ENCODE measurements at regions not wholly inside any gene's neighbourhood (a gene's known extent, or its start where the extent isn't known, plus 50 kb on each side); places are given as distances from the start of the nearest gene placed in this dataset.
"Not testable (repeated sequence)": the region's sequence is repeated elsewhere in the genome, so short reads cannot be mapped to it uniquely, and the experiment has no call there.

DNA sequence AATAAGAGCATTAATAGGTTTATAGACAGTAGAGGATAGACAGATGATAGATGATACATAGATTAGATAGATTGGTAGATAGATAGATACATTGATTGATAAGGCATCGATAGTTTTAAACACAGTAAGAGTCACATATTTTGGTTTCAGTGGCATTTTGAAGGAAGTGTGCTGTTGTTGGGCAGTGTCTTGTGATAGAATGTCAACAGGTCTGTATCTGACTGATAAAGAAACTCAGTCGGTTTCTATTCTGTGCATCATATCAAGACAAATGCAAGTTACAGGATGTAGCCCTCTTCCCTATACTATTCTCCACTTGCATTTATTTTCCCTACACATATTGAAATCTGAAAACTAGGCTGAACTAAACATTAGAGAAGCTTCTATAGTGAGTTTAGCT, 1229.0 kb upstream of the ZEB2 start:
- no peak for ATAC-seq
- TF ChIP-seq CSDC2 (CRISPR knock-in tag; IDR thresholded peaks at IDR 0.05) (no peak), SNAI2 (CRISPR knock-in tag; IDR thresholded peaks at IDR 0.05) (no peak), BACH2 (CRISPR knock-in tag; IDR thresholded peaks at IDR 0.05; ENCODE audit: borderline replicate concordance) (no peak), ZNF565 (CRISPR knock-in tag; conservative IDR thresholded peaks at IDR 0.05; ENCODE audit: low read depth) (no peak), ISL1 (CRISPR knock-in tag; IDR thresholded peaks at IDR 0.05) (no peak)

DNA sequence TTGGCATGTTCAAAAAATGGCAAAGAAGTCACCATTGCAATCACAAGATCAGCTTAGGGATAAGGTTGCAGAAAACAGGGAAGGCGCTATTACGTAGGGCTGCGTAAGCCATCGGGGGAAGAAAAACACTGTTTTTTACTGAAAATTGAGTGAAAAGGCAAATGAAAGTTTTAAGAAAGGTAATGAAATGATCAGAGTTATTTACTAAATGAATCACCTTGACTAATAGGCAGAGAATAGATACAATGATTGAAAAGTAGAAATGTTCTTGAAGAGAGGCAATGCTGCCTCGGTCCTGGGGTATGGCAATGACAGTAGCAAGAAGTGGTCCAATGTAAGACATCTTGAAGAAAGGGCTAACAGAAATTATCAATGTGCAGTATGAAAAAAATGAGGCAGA, 1227.8 kb upstream of the ZEB2 start:
- TF ChIP-seq ZNF70 (CRISPR knock-in tag; IDR thresholded peaks at IDR 0.05) = no peak
- TF ChIP-seq OSR1 (CRISPR knock-in tag; IDR thresholded peaks at IDR 0.05) = no peak
- TF ChIP-seq ESRRG (CRISPR knock-in tag; IDR thresholded peaks at IDR 0.05) = no peak
- no peak for TF ChIP-seq PPARA (CRISPR knock-in tag; IDR thresholded peaks at IDR 0.05; ENCODE audit: borderline replicate concordance)
- no peak for TF ChIP-seq RARB (CRISPR knock-in tag; IDR thresholded peaks at IDR 0.05)
- no peak for TF ChIP-seq ZC3H10 (CRISPR knock-in tag; IDR thresholded peaks at IDR 0.05)
- no peak for TF ChIP-seq CSRNP3 (CRISPR knock-in tag; IDR thresholded peaks at IDR 0.05)
- no peak for TF ChIP-seq ZNF565 (CRISPR knock-in tag; conservative IDR thresholded peaks at IDR 0.05; ENCODE audit: low read depth)
- TF ChIP-seq, protein P1, sequence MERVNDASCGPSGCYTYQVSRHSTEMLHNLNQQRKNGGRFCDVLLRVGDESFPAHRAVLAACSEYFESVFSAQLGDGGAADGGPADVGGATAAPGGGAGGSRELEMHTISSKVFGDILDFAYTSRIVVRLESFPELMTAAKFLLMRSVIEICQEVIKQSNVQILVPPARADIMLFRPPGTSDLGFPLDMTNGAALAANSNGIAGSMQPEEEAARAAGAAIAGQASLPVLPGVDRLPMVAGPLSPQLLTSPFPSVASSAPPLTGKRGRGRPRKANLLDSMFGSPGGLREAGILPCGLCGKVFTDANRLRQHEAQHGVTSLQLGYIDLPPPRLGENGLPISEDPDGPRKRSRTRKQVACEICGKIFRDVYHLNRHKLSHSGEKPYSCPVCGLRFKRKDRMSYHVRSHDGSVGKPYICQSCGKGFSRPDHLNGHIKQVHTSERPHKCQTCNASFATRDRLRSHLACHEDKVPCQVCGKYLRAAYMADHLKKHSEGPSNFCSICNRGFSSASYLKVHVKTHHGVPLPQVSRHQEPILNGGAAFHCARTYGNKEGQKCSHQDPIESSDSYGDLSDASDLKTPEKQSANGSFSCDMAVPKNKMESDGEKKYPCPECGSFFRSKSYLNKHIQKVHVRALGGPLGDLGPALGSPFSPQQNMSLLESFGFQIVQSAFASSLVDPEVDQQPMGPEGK (CRISPR knock-in tag; IDR thresholded peaks at IDR 0.05; ENCODE audit: borderline replicate concordance) = no peak
- no peak for TF ChIP-seq CSDC2 (CRISPR knock-in tag; IDR thresholded peaks at IDR 0.05)

DNA sequence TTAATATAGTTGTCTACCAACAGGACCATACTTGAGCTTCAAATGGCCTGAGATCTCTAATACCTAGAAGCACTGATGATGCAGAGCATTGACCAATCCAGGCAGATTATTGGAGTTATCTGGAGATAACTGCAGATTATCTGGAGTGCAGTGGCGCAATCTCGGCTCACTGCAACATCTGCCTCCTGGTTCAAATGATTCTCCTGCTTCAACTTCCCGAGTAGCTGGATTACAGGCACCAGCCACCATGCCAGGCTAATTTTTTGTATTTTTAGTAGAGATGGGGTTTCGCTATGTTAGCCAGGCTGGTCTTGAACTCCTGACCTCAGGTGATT, 1225.4 kb upstream of the ZEB2 start:
- not testable (repeated sequence) for ATAC-seq

More for the DNA sequence above, 1227.8 kb upstream of the ZEB2 start:
- no peak for ATAC-seq

DNA sequence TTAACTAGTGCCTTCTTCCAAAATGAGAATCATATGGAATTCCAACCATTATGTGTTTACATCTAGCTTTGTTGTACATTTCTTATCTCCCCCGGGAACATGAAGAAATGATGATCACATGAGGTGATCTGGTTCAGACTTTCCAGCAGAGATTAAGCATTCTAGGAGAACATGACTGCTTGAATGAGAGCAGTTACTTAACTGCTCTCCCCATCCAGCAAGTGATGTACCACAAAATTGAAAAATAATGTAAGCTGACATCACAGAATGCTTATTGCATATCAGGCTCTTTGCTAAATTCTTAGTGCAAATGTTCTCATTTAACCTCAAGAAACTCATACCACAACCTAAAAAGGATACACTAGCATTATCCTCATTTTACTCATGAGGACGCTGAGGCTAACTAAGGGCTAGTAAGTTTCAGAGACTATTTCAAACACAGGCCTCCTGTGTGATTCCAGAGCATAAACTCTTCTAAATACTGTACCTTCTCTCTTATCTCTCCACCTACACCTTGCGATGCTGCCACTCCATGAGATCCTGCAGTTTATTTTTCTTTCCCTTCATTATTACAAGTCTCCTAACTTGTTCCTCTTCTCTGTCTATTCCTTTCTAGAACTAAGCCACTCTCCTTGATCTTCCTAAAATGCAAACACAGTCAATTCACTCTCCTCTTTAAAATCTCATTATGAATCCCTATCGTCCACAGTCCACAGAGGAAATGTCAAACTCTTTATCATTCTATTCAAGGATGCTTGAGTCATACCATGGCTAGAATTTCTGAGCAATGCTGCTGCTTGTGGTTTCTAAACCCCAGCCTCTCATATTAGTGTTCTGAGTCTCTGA, 1224.8 kb upstream of the ZEB2 start:
- ATAC-seq = peak; percentile 99
- TF ChIP-seq, protein P2, sequence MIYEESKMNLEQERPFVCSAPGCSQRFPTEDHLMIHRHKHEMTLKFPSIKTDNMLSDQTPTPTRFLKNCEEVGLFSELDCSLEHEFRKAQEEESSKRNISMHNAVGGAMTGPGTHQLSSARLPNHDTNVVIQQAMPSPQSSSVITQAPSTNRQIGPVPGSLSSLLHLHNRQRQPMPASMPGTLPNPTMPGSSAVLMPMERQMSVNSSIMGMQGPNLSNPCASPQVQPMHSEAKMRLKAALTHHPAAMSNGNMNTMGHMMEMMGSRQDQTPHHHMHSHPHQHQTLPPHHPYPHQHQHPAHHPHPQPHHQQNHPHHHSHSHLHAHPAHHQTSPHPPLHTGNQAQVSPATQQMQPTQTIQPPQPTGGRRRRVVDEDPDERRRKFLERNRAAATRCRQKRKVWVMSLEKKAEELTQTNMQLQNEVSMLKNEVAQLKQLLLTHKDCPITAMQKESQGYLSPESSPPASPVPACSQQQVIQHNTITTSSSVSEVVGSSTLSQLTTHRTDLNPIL (CRISPR knock-in tag; IDR thresholded peaks at IDR 0.05; ENCODE audit: low read depth) = no peak

GRCh38 chr2:145743011-145743410, 1223.1 kb upstream of the ZEB2 start:
- ATAC-seq = no peak
- TF ChIP-seq BACH2 (CRISPR knock-in tag; IDR thresholded peaks at IDR 0.05; ENCODE audit: borderline replicate concordance) = no peak
- no peak for TF ChIP-seq CSRNP3 (CRISPR knock-in tag; IDR thresholded peaks at IDR 0.05)
- TF ChIP-seq CSDC2 (CRISPR knock-in tag; IDR thresholded peaks at IDR 0.05) = no peak
- TF ChIP-seq OSR1 (CRISPR knock-in tag; IDR thresholded peaks at IDR 0.05) = no peak
- TF ChIP-seq TSHZ2 (CRISPR knock-in tag; IDR thresholded peaks at IDR 0.05) = no peak
- TF ChIP-seq, protein P3, sequence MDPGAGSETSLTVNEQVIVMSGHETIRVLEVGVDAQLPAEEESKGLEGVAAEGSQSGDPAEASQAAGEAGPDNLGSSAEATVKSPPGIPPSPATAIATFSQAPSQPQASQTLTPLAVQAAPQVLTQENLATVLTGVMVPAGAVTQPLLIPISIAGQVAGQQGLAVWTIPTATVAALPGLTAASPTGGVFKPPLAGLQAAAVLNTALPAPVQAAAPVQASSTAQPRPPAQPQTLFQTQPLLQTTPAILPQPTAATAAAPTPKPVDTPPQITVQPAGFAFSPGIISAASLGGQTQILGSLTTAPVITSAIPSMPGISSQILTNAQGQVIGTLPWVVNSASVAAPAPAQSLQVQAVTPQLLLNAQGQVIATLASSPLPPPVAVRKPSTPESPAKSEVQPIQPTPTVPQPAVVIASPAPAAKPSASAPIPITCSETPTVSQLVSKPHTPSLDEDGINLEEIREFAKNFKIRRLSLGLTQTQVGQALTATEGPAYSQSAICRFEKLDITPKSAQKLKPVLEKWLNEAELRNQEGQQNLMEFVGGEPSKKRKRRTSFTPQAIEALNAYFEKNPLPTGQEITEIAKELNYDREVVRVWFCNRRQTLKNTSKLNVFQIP (CRISPR knock-in tag; IDR thresholded peaks at IDR 0.05; ENCODE audit: borderline replicate concordance, low read depth) = no peak
- no peak for TF ChIP-seq ISL1 (CRISPR knock-in tag; IDR thresholded peaks at IDR 0.05)
- no peak for TF ChIP-seq RARB (CRISPR knock-in tag; IDR thresholded peaks at IDR 0.05)
- no peak for TF ChIP-seq PPARA (CRISPR knock-in tag; IDR thresholded peaks at IDR 0.05; ENCODE audit: borderline replicate concordance)
- TF ChIP-seq TOX (CRISPR knock-in tag; IDR thresholded peaks at IDR 0.05; ENCODE audit: borderline replicate concordance) = no peak
